Activated T-cell treated with anti-CD3 and anti-CD28 coated beads for 48 hours (primary cell): ENCODE measurements at regions not wholly inside any gene's neighbourhood (a gene's known extent, or its start where the extent isn't known, plus 50 kb on each side); places are given as distances from the start of the nearest gene placed in this dataset.
"Not testable (repeated sequence)": the region's sequence is repeated elsewhere in the genome, so short reads cannot be mapped to it uniquely, and the experiment has no call there.

Experiments
- DNase-seq: peaks from one replicate; pipeline ENCODE4 v3.0.0-alpha.2; 2020; ENCODE audit warnings: low read depth

- DNase-seq: no peak
These were observed 540.5 kb upstream of the CITED2 start for GRCh38 chr6:139914910-139915309.

- no peak for DNase-seq
These were observed 538.4 kb upstream of the CITED2 start for GRCh38 chr6:139912735-139913400.

- no peak for DNase-seq
These were observed 535.5 kb upstream of the CITED2 start for GRCh38 chr6:139909992-139910391.

- DNase-seq: no peak
These were observed 531.1 kb upstream of the CITED2 start for GRCh38 chr6:139905404-139906052.

GRCh38 chr6:139904568-139904967 lies 530.1 kb upstream of the CITED2 start:
- no peak for DNase-seq

- DNase-seq: no peak
These were observed 529.7 kb upstream of the CITED2 start for GRCh38 chr6:139904158-139904533.

- no peak for DNase-seq
These were observed 529.1 kb upstream of the CITED2 start for GRCh38 chr6:139903411-139904157.

GRCh38 chr6:139895205-139895793 lies 520.9 kb upstream of the CITED2 start:
- DNase-seq: no peak

- DNase-seq: no peak
These were observed 519.8 kb upstream of the CITED2 start for GRCh38 chr6:139894271-139894670.

- DNase-seq: no peak
These were observed 517.0 kb upstream of the CITED2 start for GRCh38 chr6:139891471-139891870.

- no peak for DNase-seq
These were observed 514.3 kb upstream of the CITED2 start for GRCh38 chr6:139888681-139889122.

- DNase-seq: no peak
These were observed 512.8 kb upstream of the CITED2 start for GRCh38 chr6:139887275-139887674.

GRCh38 chr6:139886396-139886795 lies 511.9 kb upstream of the CITED2 start:
- no peak for DNase-seq

GRCh38 chr6:139885909-139886308 lies 511.5 kb upstream of the CITED2 start:
- DNase-seq: no peak

- DNase-seq: no peak
These were observed 509.3 kb upstream of the CITED2 start for GRCh38 chr6:139883776-139884175.

- DNase-seq: no peak
These were observed 508.7 kb upstream of the CITED2 start for GRCh38 chr6:139882977-139883728.

GRCh38 chr6:139882234-139882633 lies 507.8 kb upstream of the CITED2 start:
- no peak for DNase-seq

GRCh38 chr6:139881728-139882211 lies 507.3 kb upstream of the CITED2 start:
- DNase-seq: no peak

GRCh38 chr6:139881236-139881635 lies 506.8 kb upstream of the CITED2 start:
- no peak for DNase-seq

- DNase-seq: no peak
These were observed 505.4 kb upstream of the CITED2 start for GRCh38 chr6:139879823-139880356.

- DNase-seq: not testable (repeated sequence)
These were observed 504.8 kb upstream of the CITED2 start for GRCh38 chr6:139879241-139879640.
